Left renal cortex interstitium (tissue), 4 donors: ENCODE measurements at regions not wholly inside any gene's neighbourhood (a gene's known extent, or its start where the extent isn't known, plus 50 kb on each side); places are given as distances from the start of the nearest gene placed in this dataset.

ENCODE experiments used
- DNase-seq, 4 donors: peaks; one replicate each; pipeline ENCODE4 v3.0.0-alpha.2; 2013; ENCODE audit warnings: low read depth in 4 of 4, low spot score in 2 of 4, missing footprints in 1 of 4

DNA sequence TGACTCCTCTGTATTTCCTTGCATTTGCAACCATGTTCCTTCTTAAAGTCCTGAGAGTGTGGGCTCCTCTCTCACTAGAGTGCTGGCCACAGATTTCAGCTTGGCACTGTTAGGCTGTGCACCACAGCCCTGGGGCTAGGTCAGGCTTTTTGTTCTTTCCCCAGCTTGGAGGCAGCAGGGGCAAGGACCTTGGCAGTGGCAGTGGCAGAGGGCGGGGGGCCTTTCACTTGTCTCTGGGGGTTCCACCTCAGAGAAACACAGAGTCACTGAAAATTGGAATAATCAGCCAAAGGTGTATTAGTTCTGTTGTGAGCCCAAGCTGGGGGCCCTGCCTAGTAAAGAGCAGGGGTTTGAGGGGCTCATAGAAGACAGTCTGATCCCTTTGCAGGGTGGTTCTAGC, 142.8 kb upstream of the CT83 start:
- DNase-seq = no peak

DNA sequence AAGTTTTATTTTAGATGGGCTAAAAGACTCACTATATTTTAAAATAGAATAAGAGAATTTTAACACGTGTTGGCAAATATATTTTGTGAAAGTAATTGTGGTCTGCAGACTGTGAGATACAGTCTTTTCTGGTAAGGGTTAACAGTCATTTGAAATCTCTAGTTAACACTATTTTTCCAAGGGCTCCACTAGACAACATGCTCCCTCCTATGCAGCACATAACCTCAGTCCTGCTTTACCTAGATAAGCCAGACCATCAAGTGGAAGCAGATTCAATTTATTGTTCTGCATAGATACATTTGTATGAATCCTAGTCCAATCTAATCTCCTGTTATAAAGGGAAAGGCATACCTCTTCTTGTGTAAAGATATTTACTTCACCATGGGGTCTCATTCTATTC, 133.2 kb upstream of the CT83 start:
- no peak for DNase-seq
